DLD1 (cell line): ENCODE measurements at regions not wholly inside any gene's neighbourhood (a gene's known extent, or its start where the extent isn't known, plus 50 kb on each side); places are given as distances from the start of the nearest gene placed in this dataset.

ENCODE experiments used
- in situ Hi-C: cut with HindIII; loops from 2 replicates; pipeline ENCODE4 v1.10.0; 2017; ENCODE audit warnings: low sequenced_read_pairs

- in situ Hi-C loops: no loop called here
Observed at GRCh38 chr3:104846270-104846669, 520.4 kb upstream of the ALCAM start.

- in situ Hi-C loops: no loop called here
Observed at GRCh38 chr3:104849070-104849469, 517.6 kb upstream of the ALCAM start.

GRCh38 chr3:104854468-104854867 is 512.2 kb upstream of the ALCAM start:
- in situ Hi-C loops: no loop called here

- in situ Hi-C loops: no loop called here
Observed at GRCh38 chr3:104855702-104856101, 511.0 kb upstream of the ALCAM start.

GRCh38 chr3:104856741-104857140 is 510.0 kb upstream of the ALCAM start:
- in situ Hi-C loops: no loop called here

GRCh38 chr3:104868291-104868690 is 498.4 kb upstream of the ALCAM start:
- in situ Hi-C loops: no loop called here

- in situ Hi-C loops: no loop called here
Observed at GRCh38 chr3:104870276-104870675, 496.4 kb upstream of the ALCAM start.

- in situ Hi-C loops: no loop called here
Observed at GRCh38 chr3:104873331-104873730, 493.4 kb upstream of the ALCAM start.

- in situ Hi-C loops: no loop called here
Observed at GRCh38 chr3:104878395-104878794, 488.3 kb upstream of the ALCAM start.

GRCh38 chr3:104879919-104880318 is 486.8 kb upstream of the ALCAM start:
- in situ Hi-C loops: no loop called here

GRCh38 chr3:104885214-104885814 is 481.4 kb upstream of the ALCAM start:
- in situ Hi-C loops: loop anchor here (5.0 kb wide), 1 partner anchor 67 kb away; no protein-coding TSS in a partner anchor

- in situ Hi-C loops: loop anchor here (5.0 kb wide), 1 partner anchor 66 kb away; no protein-coding TSS in a partner anchor
Observed at GRCh38 chr3:104886220-104886995, 480.3 kb upstream of the ALCAM start.

GRCh38 chr3:104887069-104887468 is 479.6 kb upstream of the ALCAM start:
- in situ Hi-C loops: loop anchor here (5.0 kb wide), 1 partner anchor 65 kb away; no protein-coding TSS in a partner anchor

GRCh38 chr3:104887619-104888018 is 479.1 kb upstream of the ALCAM start:
- in situ Hi-C loops: loop anchor here (5.0 kb wide), 1 partner anchor 65 kb away; no protein-coding TSS in a partner anchor

- in situ Hi-C loops: no loop called here
Observed at GRCh38 chr3:104892044-104892443, 474.7 kb upstream of the ALCAM start.

GRCh38 chr3:104896624-104897023 is 470.1 kb upstream of the ALCAM start:
- in situ Hi-C loops: no loop called here

GRCh38 chr3:104901396-104901795 is 465.3 kb upstream of the ALCAM start:
- in situ Hi-C loops: loop anchor here (25.0 kb wide), 1 partner anchor 611 kb away; no protein-coding TSS in a partner anchor

GRCh38 chr3:104903064-104903463 is 463.6 kb upstream of the ALCAM start:
- in situ Hi-C loops: loop anchor here (25.0 kb wide), 1 partner anchor 609 kb away; no protein-coding TSS in a partner anchor

- in situ Hi-C loops: loop anchor here (25.0 kb wide), 1 partner anchor 606 kb away; no protein-coding TSS in a partner anchor
Observed at GRCh38 chr3:104906001-104906639, 460.6 kb upstream of the ALCAM start.

- in situ Hi-C loops: loop anchor here (25.0 kb wide), 1 partner anchor 605 kb away; no protein-coding TSS in a partner anchor
Observed at GRCh38 chr3:104907507-104907906, 459.2 kb upstream of the ALCAM start.

- in situ Hi-C loops: loop anchor here (25.0 kb wide), 1 partner anchor 604 kb away; no protein-coding TSS in a partner anchor
Observed at GRCh38 chr3:104908761-104909160, 457.9 kb upstream of the ALCAM start.
